Progenitor cell of endocrine pancreas (in vitro differentiated cells): ENCODE measurements at regions not wholly inside any gene's neighbourhood (a gene's known extent, or its start where the extent isn't known, plus 50 kb on each side); places are given as distances from the start of the nearest gene placed in this dataset.

Experiments used
- DNase-seq: peaks from one replicate; pipeline ENCODE4 v3.0.0; 2021; ENCODE audit warnings: low spot score; ENCODE audit not compliant: unreplicated experiment
- H3K27ac Mint-ChIP-seq: 2 replicates; pipeline ENCODE4 v1.8.0; 2021; ENCODE audit warnings: mild to moderate bottlenecking, moderate library complexity, mixed read lengths
- H3K27me3 Mint-ChIP-seq: 2 replicates; pipeline ENCODE4 v1.8.0; 2021; ENCODE audit warnings: mixed read lengths
- H3K36me3 Mint-ChIP-seq: 2 replicates; pipeline ENCODE4 v1.8.0; 2022; ENCODE audit warnings: mixed read lengths; ENCODE audit not compliant: insufficient read depth
- H3K4me1 Mint-ChIP-seq: 2 replicates; pipeline ENCODE4 v1.8.0; 2021; ENCODE audit warnings: low read depth, mixed read lengths
- H3K4me3 Mint-ChIP-seq: 2 replicates; pipeline ENCODE4 v1.8.0; 2021; ENCODE audit warnings: low read depth, mild to moderate bottlenecking, moderate library complexity, mixed read lengths
- H3K9me3 Mint-ChIP-seq: 2 replicates; pipeline ENCODE4 v1.8.0; 2021; ENCODE audit warnings: low read depth, mixed read lengths
- TF ChIP-seq, protein P1 (sequence below): fragments of 200-600 bp; sonication (generic); IDR thresholded peaks from one replicate; pipeline ENCODE4 v1.5.0; 2021; ENCODE audit warnings: antibody characterized with exemption, mild to moderate bottlenecking; ENCODE audit not compliant: unreplicated experiment

DNA sequence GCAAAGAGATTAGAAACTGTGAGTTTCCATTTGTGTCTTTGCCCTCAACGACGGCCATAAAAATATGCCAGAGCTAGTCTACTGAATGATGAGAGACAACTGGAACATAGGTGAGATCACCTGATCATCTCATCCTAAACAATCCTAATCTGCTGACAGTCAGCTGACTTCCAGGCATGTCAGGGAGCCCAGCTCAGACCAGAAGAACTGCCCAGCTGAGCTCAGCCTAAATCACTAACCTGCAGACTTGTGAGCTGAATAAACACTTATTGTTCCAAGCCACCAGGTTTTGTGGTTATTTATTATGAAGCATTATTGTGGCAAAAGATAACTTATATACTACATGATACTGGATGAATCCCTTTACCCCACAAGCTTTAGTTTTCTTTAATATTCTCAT, 118.9 kb upstream of the PLEKHG7 start:
- no peaks in the 10 kb centered on the region for H3K36me3 Mint-ChIP-seq
- H3K9me3 Mint-ChIP-seq, result no peaks in the 10 kb centered on the region
- H3K4me1 Mint-ChIP-seq, result peaks cover 7% of the 10 kb centered on the region
- DNase-seq, result no peak
- H3K27ac Mint-ChIP-seq, result no peak overlapping the region
- TF ChIP-seq, protein P1, sequence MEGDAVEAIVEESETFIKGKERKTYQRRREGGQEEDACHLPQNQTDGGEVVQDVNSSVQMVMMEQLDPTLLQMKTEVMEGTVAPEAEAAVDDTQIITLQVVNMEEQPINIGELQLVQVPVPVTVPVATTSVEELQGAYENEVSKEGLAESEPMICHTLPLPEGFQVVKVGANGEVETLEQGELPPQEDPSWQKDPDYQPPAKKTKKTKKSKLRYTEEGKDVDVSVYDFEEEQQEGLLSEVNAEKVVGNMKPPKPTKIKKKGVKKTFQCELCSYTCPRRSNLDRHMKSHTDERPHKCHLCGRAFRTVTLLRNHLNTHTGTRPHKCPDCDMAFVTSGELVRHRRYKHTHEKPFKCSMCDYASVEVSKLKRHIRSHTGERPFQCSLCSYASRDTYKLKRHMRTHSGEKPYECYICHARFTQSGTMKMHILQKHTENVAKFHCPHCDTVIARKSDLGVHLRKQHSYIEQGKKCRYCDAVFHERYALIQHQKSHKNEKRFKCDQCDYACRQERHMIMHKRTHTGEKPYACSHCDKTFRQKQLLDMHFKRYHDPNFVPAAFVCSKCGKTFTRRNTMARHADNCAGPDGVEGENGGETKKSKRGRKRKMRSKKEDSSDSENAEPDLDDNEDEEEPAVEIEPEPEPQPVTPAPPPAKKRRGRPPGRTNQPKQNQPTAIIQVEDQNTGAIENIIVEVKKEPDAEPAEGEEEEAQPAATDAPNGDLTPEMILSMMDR, result no peak
- H3K4me3 Mint-ChIP-seq, result no peak overlapping the region
- no peaks in the 10 kb centered on the region for H3K27me3 Mint-ChIP-seq

- TF ChIP-seq, protein P1, result no peak
- DNase-seq, result no peak
- no peaks in the 10 kb centered on the region for H3K27me3 Mint-ChIP-seq
- H3K27ac Mint-ChIP-seq, result no peak overlapping the region
- H3K4me1 Mint-ChIP-seq, result peaks cover 7% of the 10 kb centered on the region
- no peak overlapping the region for H3K4me3 Mint-ChIP-seq
- H3K36me3 Mint-ChIP-seq, result no peaks in the 10 kb centered on the region
- no peaks in the 10 kb centered on the region for H3K9me3 Mint-ChIP-seq
Observed at GRCh38 chr12:92582893-92583292, 119.9 kb upstream of the PLEKHG7 start.

DNA sequence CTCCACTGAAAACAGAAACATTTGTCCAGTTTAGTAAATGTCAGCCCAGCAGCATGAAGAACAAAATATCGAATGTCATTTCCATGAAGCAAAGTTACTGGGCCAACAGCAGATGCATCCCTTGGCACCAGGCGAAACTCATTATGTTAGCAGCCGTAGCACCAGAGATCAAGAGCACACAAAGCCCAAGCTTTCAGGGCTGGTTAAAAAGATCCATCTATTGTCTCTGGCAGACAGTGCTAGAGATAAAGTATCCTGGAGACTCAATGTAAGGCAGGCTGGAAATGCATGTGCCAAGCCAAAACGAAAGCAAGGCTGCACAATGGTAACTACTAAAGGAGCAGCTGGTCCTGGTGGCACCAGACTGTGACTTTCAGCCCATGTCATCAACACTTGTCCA, 120.3 kb upstream of the PLEKHG7 start:
- no peaks in the 10 kb centered on the region for H3K36me3 Mint-ChIP-seq
- no peaks in the 10 kb centered on the region for H3K9me3 Mint-ChIP-seq
- no peak overlapping the region for H3K27ac Mint-ChIP-seq
- H3K27me3 Mint-ChIP-seq, result no peaks in the 10 kb centered on the region
- peaks cover 7% of the 10 kb centered on the region for H3K4me1 Mint-ChIP-seq
- no peak for DNase-seq
- TF ChIP-seq, protein P1, result no peak
- no peak overlapping the region for H3K4me3 Mint-ChIP-seq

- Mint-ChIP-seq H3K27me3 (no peaks in the 10 kb centered on the region), H3K36me3 (no peaks in the 10 kb centered on the region), H3K27ac (no peak overlapping the region), H3K4me3 (no peak overlapping the region), H3K9me3 (no peaks in the 10 kb centered on the region), H3K4me1 (peaks cover 7% of the 10 kb centered on the region)
- TF ChIP-seq, protein P1, result no peak
- DNase-seq, result no peak
Observed at GRCh38 chr12:92581604-92582003, 121.2 kb upstream of the PLEKHG7 start.

GRCh38 chr12:92574911-92575570, 127.7 kb upstream of the PLEKHG7 start:
- H3K4me1 Mint-ChIP-seq, result peaks cover 6% of the 10 kb centered on the region
- no peaks in the 10 kb centered on the region for H3K36me3 Mint-ChIP-seq
- H3K27ac Mint-ChIP-seq, result no peak overlapping the region
- DNase-seq, result no peak
- H3K27me3 Mint-ChIP-seq, result no peaks in the 10 kb centered on the region
- no peak overlapping the region for H3K4me3 Mint-ChIP-seq
- peaks cover 3% of the 10 kb centered on the region for H3K9me3 Mint-ChIP-seq
- TF ChIP-seq, protein P1, result no peak
